Lower lobe of right lung (tissue), 2 donors: ENCODE measurements at regions not wholly inside any gene's neighbourhood (a gene's known extent, or its start where the extent isn't known, plus 50 kb on each side); places are given as distances from the start of the nearest gene placed in this dataset.

Experiments
- ATAC-seq, 2 donors: fragments of 200-7000 bp; cut with Tn5 transposase; one replicate each; pipeline ENCODE4 v1.9.1; 2020 to 2022; ENCODE audit warnings: mild to moderate bottlenecking in 2 of 2, moderate library complexity in 2 of 2
- DNase-seq: peaks from one replicate; pipeline ENCODE4 v3.0.0-alpha.2; 2020
- H3K27ac ChIP-seq: fragments of 200-600 bp; one replicate; pipeline ENCODE4 v1.8.0; 2022
- H3K27me3 ChIP-seq: fragments of 200-600 bp; one replicate; pipeline ENCODE4 v1.8.0; 2022; ENCODE audit warnings: low read depth
- H3K36me3 ChIP-seq: fragments of 200-600 bp; one replicate; pipeline ENCODE4 v1.8.0; 2022; ENCODE audit warnings: mild to moderate bottlenecking
- H3K4me1 ChIP-seq: fragments of 200-600 bp; one replicate; pipeline ENCODE4 v1.8.0; 2022
- H3K4me3 ChIP-seq: fragments of 200-600 bp; one replicate; pipeline ENCODE4 v1.8.0; 2022; ENCODE audit warnings: mild to moderate bottlenecking
- H3K9me3 ChIP-seq: fragments of 200-600 bp; one replicate; pipeline ENCODE4 v1.8.0; 2022
- intact Hi-C: fragments of 100-400 bp; cut with DNase I; formaldehyde crosslinking; loops from one replicate; pipeline ENCODE4 v1.11.0; 2022
- TF ChIP-seq, protein P1 (sequence below): fragments of 200-600 bp; IDR thresholded peaks from one replicate; pipeline ENCODE4 v1.8.0; 2022; ENCODE audit warnings: antibody characterized with exemption, mild to moderate bottlenecking
- donor health status: DM: no; HTN: yes; CAD: no; lungs with severe emphysema.

DNA sequence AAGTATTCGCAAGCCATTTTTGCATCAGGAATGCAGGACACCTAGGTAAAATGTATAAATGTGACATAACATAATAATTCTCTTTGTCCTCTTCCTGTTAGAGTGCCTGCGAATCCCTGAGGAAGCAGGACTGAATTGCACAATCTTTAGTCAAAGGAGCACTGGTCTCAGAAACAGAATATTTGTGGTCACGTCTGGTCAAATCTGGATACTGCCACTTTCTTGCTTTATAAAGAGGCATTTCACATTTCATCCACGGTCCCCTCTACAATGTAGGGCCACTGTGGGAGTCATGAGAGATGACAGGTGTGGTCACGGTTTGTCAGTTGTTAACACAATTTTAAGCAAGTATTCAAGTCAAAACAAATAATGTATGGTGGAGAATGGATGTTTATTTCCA lies 564.0 kb downstream of the IRX1 start:
- Histone ChIP-seq H3K9me3 (no peaks in the 10 kb centered on the region), H3K4me1 (no peaks in the 10 kb centered on the region), H3K27me3 (no peaks in the 10 kb centered on the region), H3K4me3 (no peak overlapping the region), H3K36me3 (no peaks in the 10 kb centered on the region), H3K27ac (no peak overlapping the region)
- no peak for ATAC-seq
- DNase-seq, result no peak
- TF ChIP-seq, protein P1, sequence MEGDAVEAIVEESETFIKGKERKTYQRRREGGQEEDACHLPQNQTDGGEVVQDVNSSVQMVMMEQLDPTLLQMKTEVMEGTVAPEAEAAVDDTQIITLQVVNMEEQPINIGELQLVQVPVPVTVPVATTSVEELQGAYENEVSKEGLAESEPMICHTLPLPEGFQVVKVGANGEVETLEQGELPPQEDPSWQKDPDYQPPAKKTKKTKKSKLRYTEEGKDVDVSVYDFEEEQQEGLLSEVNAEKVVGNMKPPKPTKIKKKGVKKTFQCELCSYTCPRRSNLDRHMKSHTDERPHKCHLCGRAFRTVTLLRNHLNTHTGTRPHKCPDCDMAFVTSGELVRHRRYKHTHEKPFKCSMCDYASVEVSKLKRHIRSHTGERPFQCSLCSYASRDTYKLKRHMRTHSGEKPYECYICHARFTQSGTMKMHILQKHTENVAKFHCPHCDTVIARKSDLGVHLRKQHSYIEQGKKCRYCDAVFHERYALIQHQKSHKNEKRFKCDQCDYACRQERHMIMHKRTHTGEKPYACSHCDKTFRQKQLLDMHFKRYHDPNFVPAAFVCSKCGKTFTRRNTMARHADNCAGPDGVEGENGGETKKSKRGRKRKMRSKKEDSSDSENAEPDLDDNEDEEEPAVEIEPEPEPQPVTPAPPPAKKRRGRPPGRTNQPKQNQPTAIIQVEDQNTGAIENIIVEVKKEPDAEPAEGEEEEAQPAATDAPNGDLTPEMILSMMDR, result no peak
- intact Hi-C loops, result no loop called here

DNA sequence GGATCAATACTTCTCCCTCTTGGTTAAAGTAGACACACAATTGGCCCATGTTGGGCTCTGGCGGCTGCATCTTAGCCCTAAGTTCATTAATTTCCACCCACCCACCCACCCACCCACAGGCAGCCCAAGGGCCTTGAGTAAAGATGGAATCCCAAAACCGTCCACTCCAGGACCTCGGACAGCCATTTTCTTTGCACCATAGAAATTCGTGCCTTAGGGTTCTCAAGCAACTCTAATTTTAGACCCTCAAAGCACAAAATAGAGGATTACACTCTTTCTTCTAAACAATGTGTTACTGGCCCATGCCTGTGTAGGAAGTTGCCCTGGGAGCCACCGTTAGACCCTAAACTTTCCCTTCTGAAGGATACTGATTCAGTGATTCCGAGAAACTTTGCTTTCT lies 568.5 kb downstream of the IRX1 start:
- no peaks in the 10 kb centered on the region for H3K27me3 ChIP-seq
- H3K4me1 ChIP-seq, result no peaks in the 10 kb centered on the region
- no peaks in the 10 kb centered on the region for H3K9me3 ChIP-seq
- no peak overlapping the region for H3K27ac ChIP-seq
- DNase-seq, result no peak
- intact Hi-C loops, result no loop called here
- TF ChIP-seq, protein P1, result no peak
- H3K36me3 ChIP-seq, result no peaks in the 10 kb centered on the region
- no peak overlapping the region for H3K4me3 ChIP-seq
- no peak for ATAC-seq

DNA sequence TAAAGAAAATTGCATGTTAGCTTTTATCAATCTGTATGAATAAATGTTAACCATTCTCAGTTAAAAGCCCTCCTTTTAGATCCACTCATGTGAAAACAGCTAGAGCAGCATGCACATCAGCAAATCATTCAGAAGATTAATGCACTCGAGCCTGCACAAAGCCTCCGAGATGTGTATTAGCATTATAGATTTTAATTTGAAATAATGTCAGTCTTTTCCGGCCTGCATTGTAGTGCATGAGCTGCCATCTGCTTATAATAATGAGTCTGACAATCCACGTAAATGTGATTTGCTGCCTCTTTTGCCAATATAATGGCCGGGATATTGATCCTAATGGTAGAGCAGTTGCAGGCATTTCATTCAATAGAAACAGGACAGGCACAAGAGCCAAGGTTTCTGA lies 585.1 kb downstream of the IRX1 start:
- no peak for ATAC-seq
- peaks cover 6% of the 10 kb centered on the region for H3K9me3 ChIP-seq
- H3K27me3 ChIP-seq, result no peaks in the 10 kb centered on the region
- TF ChIP-seq, protein P1, result no peak
- no peaks in the 10 kb centered on the region for H3K36me3 ChIP-seq
- DNase-seq, result no peak
- intact Hi-C loops, result no loop called here
- no peaks in the 10 kb centered on the region for H3K4me1 ChIP-seq
- no peak overlapping the region for H3K4me3 ChIP-seq
- no peak overlapping the region for H3K27ac ChIP-seq

DNA sequence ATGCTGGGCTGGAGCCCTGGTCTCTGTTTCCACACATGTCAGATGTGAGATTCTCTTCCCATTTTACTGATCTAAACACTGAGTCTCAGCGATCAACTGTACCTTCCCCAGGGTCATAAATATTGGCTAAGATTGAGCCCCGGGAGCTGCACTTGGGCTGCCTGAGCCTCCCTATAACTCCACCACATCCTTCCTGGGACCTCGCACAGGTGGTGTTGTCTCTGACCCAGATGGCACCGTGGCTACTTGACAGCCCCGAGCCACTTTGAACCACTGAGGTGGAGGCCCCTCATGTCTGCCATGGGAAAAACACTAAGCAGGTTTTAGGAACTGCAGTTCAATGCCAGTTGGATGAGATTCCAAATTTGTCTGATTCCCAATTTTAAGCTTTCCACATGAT lies 586.5 kb downstream of the IRX1 start:
- no peaks in the 10 kb centered on the region for H3K27me3 ChIP-seq
- TF ChIP-seq, protein P1, result no peak
- DNase-seq (no peak), ATAC-seq (no peak)
- H3K27ac ChIP-seq, result no peak overlapping the region
- H3K36me3 ChIP-seq, result no peaks in the 10 kb centered on the region
- no peak overlapping the region for H3K4me3 ChIP-seq
- H3K9me3 ChIP-seq, result peaks cover 6% of the 10 kb centered on the region
- intact Hi-C loops, result no loop called here
- no peaks in the 10 kb centered on the region for H3K4me1 ChIP-seq

DNA sequence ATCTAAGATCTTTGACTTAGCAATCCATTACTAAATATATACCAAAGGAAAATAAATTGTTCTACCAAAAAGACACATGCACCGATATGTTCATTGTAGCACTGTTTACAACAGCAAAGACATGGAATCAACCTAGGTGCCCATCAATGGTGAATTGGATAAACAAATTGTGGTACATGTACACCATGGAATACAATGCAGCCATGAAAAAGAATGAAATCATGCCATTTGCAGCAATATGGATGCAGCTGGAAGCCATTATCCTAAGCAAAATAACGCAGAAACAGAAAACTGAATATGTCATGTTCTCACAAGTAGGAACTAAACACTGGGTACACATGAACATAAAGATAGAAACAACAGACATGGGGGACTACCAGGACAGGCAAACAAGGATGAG lies 589.5 kb downstream of the IRX1 start:
- peaks cover 6% of the 10 kb centered on the region for H3K9me3 ChIP-seq
- no peak overlapping the region for H3K27ac ChIP-seq
- no peaks in the 10 kb centered on the region for H3K36me3 ChIP-seq
- H3K27me3 ChIP-seq, result no peaks in the 10 kb centered on the region
- DNase-seq, result no peak
- intact Hi-C loops, result no loop called here
- TF ChIP-seq, protein P1, result no peak
- no peak for ATAC-seq
- no peak overlapping the region for H3K4me3 ChIP-seq
- no peaks in the 10 kb centered on the region for H3K4me1 ChIP-seq

DNA sequence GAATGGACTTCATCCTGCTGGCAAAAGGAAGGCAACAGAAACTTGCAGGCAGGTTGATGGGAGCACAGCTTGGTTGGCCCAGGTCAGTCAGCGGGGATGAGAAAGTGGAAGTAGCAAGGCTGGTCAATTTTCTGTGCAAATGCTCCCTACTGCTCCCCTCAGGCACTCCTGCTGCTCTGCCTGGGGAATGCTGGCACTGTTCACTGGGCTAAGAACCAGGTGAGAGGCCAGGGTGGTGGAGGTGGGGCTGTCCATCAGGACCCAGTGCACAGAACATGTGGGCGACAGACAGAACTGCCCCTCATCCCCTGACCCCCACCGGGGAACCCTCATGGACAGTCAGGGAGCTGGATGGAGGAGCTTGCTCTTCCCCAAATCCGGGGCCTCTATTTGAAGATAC lies 593.1 kb downstream of the IRX1 start:
- peaks cover 6% of the 10 kb centered on the region for H3K9me3 ChIP-seq
- H3K4me3 ChIP-seq, result no peak overlapping the region
- TF ChIP-seq, protein P1, result no peak
- intact Hi-C loops, result no loop called here
- no peaks in the 10 kb centered on the region for H3K36me3 ChIP-seq
- H3K4me1 ChIP-seq, result no peaks in the 10 kb centered on the region
- H3K27ac ChIP-seq, result no peak overlapping the region
- no peak for DNase-seq
- no peaks in the 10 kb centered on the region for H3K27me3 ChIP-seq
- ATAC-seq, result peak; percentile 16 to 48
